NB4 (cell line): ENCODE measurements at regions not wholly inside any gene's neighbourhood (a gene's known extent, or its start where the extent isn't known, plus 50 kb on each side); places are given as distances from the start of the nearest gene placed in this dataset.

Experiments
- CTCF ChIP-seq: IDR thresholded peaks from one replicate; pipeline ENCODE4 v1.5.1; 2012; ENCODE audit warnings: low read depth, low read length
- MAX ChIP-seq: IDR thresholded peaks from 2 replicates; pipeline ENCODE4 v1.6.1; 2011; ENCODE audit warnings: low read depth, low read length
- POLR2A ChIP-seq: IDR thresholded peaks from 2 replicates; pipeline ENCODE4 v1.6.1; 2011; ENCODE audit warnings: mild to moderate bottlenecking; ENCODE audit not compliant: insufficient read length; ENCODE audit errors: extremely low read depth

GRCh38 chr10:21347785-21348170 is 177.7 kb downstream of the SKIDA1 start:
- TF ChIP-seq CTCF (no peak), POLR2A (no peak), MAX (no peak)
